Right kidney (tissue), 1 donor: ENCODE measurements at regions not wholly inside any gene's neighbourhood (a gene's known extent, or its start where the extent isn't known, plus 50 kb on each side); places are given as distances from the start of the nearest gene placed in this dataset.

ENCODE experiments used
- DNase-seq: peaks from one replicate; pipeline ENCODE4 v3.0.0-alpha.2; 2016

GRCh38 chr2:241942416-241943208, 73.1 kb downstream of the RTP5 start:
- DNase-seq, result no peak

GRCh38 chr2:241943209-241943850, 73.8 kb downstream of the RTP5 start:
- no peak for DNase-seq

GRCh38 chr2:241943961-241944575, 74.5 kb downstream of the RTP5 start:
- DNase-seq, result no peak

GRCh38 chr2:241944821-241945220, 75.3 kb downstream of the RTP5 start:
- DNase-seq, result no peak

GRCh38 chr2:241945311-241945710, 75.8 kb downstream of the RTP5 start:
- DNase-seq, result no peak

GRCh38 chr2:241945803-241946202, 76.3 kb downstream of the RTP5 start:
- DNase-seq, result no peak

GRCh38 chr2:241946306-241947003, 76.9 kb downstream of the RTP5 start:
- DNase-seq, result no peak

- no peak for DNase-seq
Measured at GRCh38 chr2:241947004-241947350, 77.4 kb downstream of the RTP5 start.

GRCh38 chr2:241947401-241947800, 77.9 kb downstream of the RTP5 start:
- DNase-seq, result no peak

GRCh38 chr2:241947876-241948275, 78.3 kb downstream of the RTP5 start:
- no peak for DNase-seq

- DNase-seq, result no peak
Measured at GRCh38 chr2:241948299-241948897, 78.9 kb downstream of the RTP5 start.

GRCh38 chr2:241948901-241949735, 79.6 kb downstream of the RTP5 start:
- no peak for DNase-seq

GRCh38 chr2:241949736-241950412, 80.3 kb downstream of the RTP5 start:
- DNase-seq, result no peak

GRCh38 chr2:241950413-241951315, 81.1 kb downstream of the RTP5 start:
- peak; percentile 40 for DNase-seq

GRCh38 chr2:241951316-241951700, 81.8 kb downstream of the RTP5 start:
- no peak for DNase-seq

GRCh38 chr2:241951920-241952319, 82.4 kb downstream of the RTP5 start:
- no peak for DNase-seq

- DNase-seq, result no peak
Measured at GRCh38 chr2:241952816-241953215, 83.3 kb downstream of the RTP5 start.

- DNase-seq, result no peak
Measured at GRCh38 chr2:241953324-241953928, 83.9 kb downstream of the RTP5 start.

GRCh38 chr2:241956521-241957110, 87.1 kb downstream of the RTP5 start:
- no peak for DNase-seq
